GM23338 (cell line): ENCODE measurements at regions not wholly inside any gene's neighbourhood (a gene's known extent, or its start where the extent isn't known, plus 50 kb on each side); places are given as distances from the start of the nearest gene placed in this dataset.

Experiments used
- ATAC-seq: fragments of 200-7000 bp; cut with Tn5 transposase; 3 replicates; pipeline ENCODE4 v1.9.1; 2020
- DNase-seq: peaks from one replicate; pipeline ENCODE4 v3.0.0-alpha.2; 2015; ENCODE audit warnings: low spot score
- H2AFZ ChIP-seq: fragments of 200-600 bp; sonication (generic); 2 replicates; pipeline ENCODE4 v1.8.0; 2016; ENCODE audit warnings: antibody characterized with exemption, mild to moderate bottlenecking, moderate library complexity
- H3F3A ChIP-seq: fragments of 200-600 bp; sonication (generic); replicated peaks from 2 replicates; pipeline ENCODE4 v1.8.0; 2017; ENCODE audit warnings: antibody characterized with exemption, mixed run types, low read depth
- H3K27ac ChIP-seq: fragments of 200-600 bp; sonication (generic); 2 replicates; pipeline ENCODE4 v1.6.1; 2016; ENCODE audit warnings: low read depth
- H3K27me3 ChIP-seq: fragments of 200-600 bp; sonication (generic); 2 replicates; pipeline ENCODE4 v1.8.0; 2016; ENCODE audit warnings: mild to moderate bottlenecking, mixed run types, moderate library complexity; ENCODE audit not compliant: insufficient read depth
- H3K36me3 ChIP-seq: fragments of 200-600 bp; sonication (generic); 2 replicates; pipeline ENCODE4 v1.8.0; 2016; ENCODE audit warnings: mild to moderate bottlenecking; ENCODE audit not compliant: insufficient read depth
- H3K4me1 ChIP-seq: fragments of 200-600 bp; sonication (generic); 2 replicates; pipeline ENCODE4 v1.8.0; 2016; ENCODE audit warnings: mild to moderate bottlenecking, moderate library complexity; ENCODE audit not compliant: insufficient read depth
- H3K4me2 ChIP-seq: fragments of 200-600 bp; sonication (generic); 2 replicates; pipeline ENCODE4 v1.7.1; 2017; ENCODE audit warnings: mixed run types
- H3K4me3 ChIP-seq: fragments of 200-600 bp; sonication (generic); 2 replicates; pipeline ENCODE4 v1.6.1; 2016; ENCODE audit warnings: mixed run types
- H3K79me2 ChIP-seq: fragments of 200-600 bp; sonication (generic); replicated peaks from 2 replicates; pipeline ENCODE4 v1.8.0; 2017; ENCODE audit warnings: mild to moderate bottlenecking; ENCODE audit not compliant: insufficient read depth
- H3K9me2 ChIP-seq: fragments of 200-600 bp; sonication (generic); 2 replicates; pipeline ENCODE4 v1.8.0; 2017; ENCODE audit not compliant: insufficient read depth
- H4K20me1 ChIP-seq: fragments of 200-600 bp; sonication (generic); replicated peaks from 2 replicates; pipeline ENCODE4 v1.8.0; 2017; ENCODE audit warnings: mild to moderate bottlenecking; ENCODE audit not compliant: insufficient read depth
- H3K27ac Mint-ChIP-seq: 2 replicates; pipeline ENCODE4 v1.8.0; 2020; ENCODE audit warnings: inconsistent platforms, mild to moderate bottlenecking, moderate library complexity, mixed read lengths
- H3K27me3 Mint-ChIP-seq: 3 replicates; pipeline ENCODE4 v1.8.0; 2022; ENCODE audit warnings: low read depth, mild to moderate bottlenecking, moderate library complexity, mixed read lengths, inconsistent platforms; ENCODE audit not compliant: insufficient read depth, poor library complexity
- H3K36me3 Mint-ChIP-seq: 3 replicates; pipeline ENCODE4 v1.8.0; 2021; ENCODE audit warnings: low read depth, mild to moderate bottlenecking, inconsistent platforms, moderate library complexity, mixed read lengths
- H3K4me1 Mint-ChIP-seq: 3 replicates; pipeline ENCODE4 v1.8.0; 2020; ENCODE audit warnings: mild to moderate bottlenecking, inconsistent platforms, mixed read lengths
- H3K4me3 Mint-ChIP-seq: 3 replicates; pipeline ENCODE4 v1.8.0; 2021; ENCODE audit warnings: moderate library complexity, mild to moderate bottlenecking, inconsistent platforms, mixed read lengths
- H3K9me3 Mint-ChIP-seq: 3 replicates; pipeline ENCODE4 v1.8.0; 2020; ENCODE audit warnings: moderate library complexity, mild to moderate bottlenecking, inconsistent platforms, mixed read lengths
- CREB1 ChIP-seq: fragments of 250-450 bp; sonication (Bioruptor Pico); IDR thresholded peaks from 2 replicates; pipeline ENCODE4 v1.5.0; 2020; ENCODE audit warnings: low read depth, mild to moderate bottlenecking, moderate library complexity
- JUNB ChIP-seq: IDR thresholded peaks from one replicate; pipeline ENCODE4 v1.6.1; 2016; ENCODE audit warnings: antibody characterized with exemption; ENCODE audit not compliant: unreplicated experiment
- NANOG ChIP-seq: IDR thresholded peaks from 2 replicates; pipeline ENCODE4 v1.6.1; 2016; ENCODE audit warnings: antibody characterized with exemption, borderline replicate concordance
- POLR2AphosphoS5 ChIP-seq: IDR thresholded peaks from 2 replicates; pipeline ENCODE4 v1.6.1; 2016; ENCODE audit warnings: antibody characterized with exemption, low read depth
- ZNF331 ChIP-seq: fragments of 250-450 bp; sonication (Bioruptor Pico); IDR thresholded peaks from 2 replicates; pipeline ENCODE4 v1.5.0; 2020; ENCODE audit warnings: low read depth, mild to moderate bottlenecking, moderate library complexity
- TF ChIP-seq, protein P1 (sequence below), 2 experiments: fragments of 200-600 bp in 1 of 2; sonication (generic) in 1 of 2; conservative IDR thresholded peaks; 2 replicates each; pipeline versions ENCODE4 v1.5.1 to v1.6.1; 2016 to 2017; ENCODE audit warnings: antibody characterized with exemption in 2 of 2, low read depth in 2 of 2, mild to moderate bottlenecking in 2 of 2, moderate library complexity in 1 of 2
- TF ChIP-seq, protein P2 (sequence below): IDR thresholded peaks from 2 replicates; pipeline ENCODE4 v1.6.1; 2016; ENCODE audit warnings: antibody characterized with exemption
- TF ChIP-seq, protein P3 (sequence below): fragments of 250-450 bp; sonication (Bioruptor Pico); IDR thresholded peaks from 2 replicates; pipeline ENCODE4 v1.5.0; 2020; ENCODE audit warnings: mild to moderate bottlenecking, moderate library complexity
- TF ChIP-seq, protein P4 (sequence below): IDR thresholded peaks from one replicate; pipeline ENCODE4 v1.6.1; 2018; ENCODE audit warnings: antibody characterized with exemption; ENCODE audit not compliant: unreplicated experiment

DNA sequence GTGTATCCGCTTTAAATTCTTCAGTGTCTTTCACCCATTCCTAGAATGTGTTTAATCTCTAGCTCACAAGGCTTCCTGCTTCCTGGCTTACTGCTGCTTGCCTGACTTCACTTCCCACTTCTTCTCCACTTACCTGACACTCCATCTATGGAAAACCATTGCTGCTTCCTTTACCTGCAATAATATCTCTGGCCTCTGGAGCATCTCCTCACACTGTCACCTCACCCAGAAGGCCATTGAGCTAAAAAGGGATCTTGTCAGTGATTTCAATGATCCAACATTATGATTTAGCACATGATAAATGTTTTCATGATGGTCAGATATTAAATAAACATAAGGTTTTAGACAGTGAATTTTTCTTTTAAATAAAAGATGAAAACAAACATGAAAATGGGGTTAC, 281.1 kb downstream of the MRPS30 start:
- Histone ChIP-seq H4K20me1 (no peaks in the 10 kb centered on the region), H3K4me1 (no peaks in the 10 kb centered on the region), H3K79me2 (no peaks in the 10 kb centered on the region), H3K9me2 (peaks cover 7% of the 10 kb centered on the region; the same call in 1 of the 2 replicates), H3K36me3 (no peaks in the 10 kb centered on the region), H3F3A (no peaks in the 10 kb centered on the region), H2AFZ (no peak overlapping the region), H3K4me3 (no peak overlapping the region), H3K4me2 (no peak overlapping the region), H3K27ac (no peak overlapping the region), H3K27me3 (no peaks in the 10 kb centered on the region)
- ATAC-seq (peak; percentile 45; the same call in 2 of the 3 replicates), DNase-seq (peak; percentile 23)
- TF ChIP-seq, protein P1, sequence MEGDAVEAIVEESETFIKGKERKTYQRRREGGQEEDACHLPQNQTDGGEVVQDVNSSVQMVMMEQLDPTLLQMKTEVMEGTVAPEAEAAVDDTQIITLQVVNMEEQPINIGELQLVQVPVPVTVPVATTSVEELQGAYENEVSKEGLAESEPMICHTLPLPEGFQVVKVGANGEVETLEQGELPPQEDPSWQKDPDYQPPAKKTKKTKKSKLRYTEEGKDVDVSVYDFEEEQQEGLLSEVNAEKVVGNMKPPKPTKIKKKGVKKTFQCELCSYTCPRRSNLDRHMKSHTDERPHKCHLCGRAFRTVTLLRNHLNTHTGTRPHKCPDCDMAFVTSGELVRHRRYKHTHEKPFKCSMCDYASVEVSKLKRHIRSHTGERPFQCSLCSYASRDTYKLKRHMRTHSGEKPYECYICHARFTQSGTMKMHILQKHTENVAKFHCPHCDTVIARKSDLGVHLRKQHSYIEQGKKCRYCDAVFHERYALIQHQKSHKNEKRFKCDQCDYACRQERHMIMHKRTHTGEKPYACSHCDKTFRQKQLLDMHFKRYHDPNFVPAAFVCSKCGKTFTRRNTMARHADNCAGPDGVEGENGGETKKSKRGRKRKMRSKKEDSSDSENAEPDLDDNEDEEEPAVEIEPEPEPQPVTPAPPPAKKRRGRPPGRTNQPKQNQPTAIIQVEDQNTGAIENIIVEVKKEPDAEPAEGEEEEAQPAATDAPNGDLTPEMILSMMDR (conservative IDR thresholded peaks at IDR 0.05; ENCODE audit: low read depth in 2 of 2) = peak; percentile 14 to 30; a peak in 3 of 4 replicates
- TF ChIP-seq, protein P2, sequence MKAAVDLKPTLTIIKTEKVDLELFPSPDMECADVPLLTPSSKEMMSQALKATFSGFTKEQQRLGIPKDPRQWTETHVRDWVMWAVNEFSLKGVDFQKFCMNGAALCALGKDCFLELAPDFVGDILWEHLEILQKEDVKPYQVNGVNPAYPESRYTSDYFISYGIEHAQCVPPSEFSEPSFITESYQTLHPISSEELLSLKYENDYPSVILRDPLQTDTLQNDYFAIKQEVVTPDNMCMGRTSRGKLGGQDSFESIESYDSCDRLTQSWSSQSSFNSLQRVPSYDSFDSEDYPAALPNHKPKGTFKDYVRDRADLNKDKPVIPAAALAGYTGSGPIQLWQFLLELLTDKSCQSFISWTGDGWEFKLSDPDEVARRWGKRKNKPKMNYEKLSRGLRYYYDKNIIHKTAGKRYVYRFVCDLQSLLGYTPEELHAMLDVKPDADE = no peak
- H3K4me3 Mint-ChIP-seq = no peak overlapping the region
- H3K27me3 Mint-ChIP-seq = peaks cover 2% of the 10 kb centered on the region
- H3K4me1 Mint-ChIP-seq = peaks cover 1% of the 10 kb centered on the region; the same call in 1 of the 3 replicates
- no peaks in the 10 kb centered on the region for H3K9me3 Mint-ChIP-seq
- H3K36me3 Mint-ChIP-seq = no peaks in the 10 kb centered on the region
- H3K27ac Mint-ChIP-seq = no peak overlapping the region

DNA sequence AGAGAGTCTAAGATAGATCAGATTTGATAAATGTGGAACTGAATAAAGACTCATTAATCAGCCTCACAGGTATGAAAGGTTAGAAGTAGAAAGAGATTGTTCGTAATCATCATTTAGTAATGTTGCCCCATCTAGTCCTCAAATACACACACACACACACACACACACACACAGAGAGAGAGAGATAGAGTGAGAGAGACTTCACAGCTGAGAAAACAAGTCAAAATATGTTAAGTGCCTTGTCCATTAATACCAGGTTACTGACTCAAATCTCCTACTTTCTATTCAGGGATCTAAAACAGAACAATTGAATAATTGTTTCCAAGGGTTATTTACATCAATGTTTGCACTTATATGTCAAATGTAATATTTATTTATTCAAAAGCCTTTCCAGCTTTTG, 284.6 kb downstream of the MRPS30 start:
- H3K36me3 ChIP-seq = no peaks in the 10 kb centered on the region
- H3K9me2 ChIP-seq = peaks cover 7% of the 10 kb centered on the region; the same call in 1 of the 2 replicates
- H3K4me2 ChIP-seq = no peak overlapping the region
- ATAC-seq (no peak), DNase-seq (no peak)
- no peaks in the 10 kb centered on the region for H3K27me3 ChIP-seq
- H3K27me3 Mint-ChIP-seq = peaks cover 2% of the 10 kb centered on the region
- no peak overlapping the region for H3K4me3 ChIP-seq
- H3K27ac ChIP-seq = no peak overlapping the region
- no peaks in the 10 kb centered on the region for H4K20me1 ChIP-seq
- H3K9me3 Mint-ChIP-seq = no peaks in the 10 kb centered on the region
- no peaks in the 10 kb centered on the region for H3K79me2 ChIP-seq
- H3K27ac Mint-ChIP-seq = peak overlapping the region; percentile 34
- peaks cover 12% of the 10 kb centered on the region for H3K4me1 Mint-ChIP-seq
- H3K36me3 Mint-ChIP-seq = no peaks in the 10 kb centered on the region
- H3K4me3 Mint-ChIP-seq = no peak overlapping the region
- H3F3A ChIP-seq = no peaks in the 10 kb centered on the region
- H2AFZ ChIP-seq = no peak overlapping the region
- H3K4me1 ChIP-seq = peaks cover 7% of the 10 kb centered on the region; the same call in 1 of the 2 replicates
- no peak for TF ChIP-seq NANOG
- TF ChIP-seq JUNB = no peak
- TF ChIP-seq, protein P3, sequence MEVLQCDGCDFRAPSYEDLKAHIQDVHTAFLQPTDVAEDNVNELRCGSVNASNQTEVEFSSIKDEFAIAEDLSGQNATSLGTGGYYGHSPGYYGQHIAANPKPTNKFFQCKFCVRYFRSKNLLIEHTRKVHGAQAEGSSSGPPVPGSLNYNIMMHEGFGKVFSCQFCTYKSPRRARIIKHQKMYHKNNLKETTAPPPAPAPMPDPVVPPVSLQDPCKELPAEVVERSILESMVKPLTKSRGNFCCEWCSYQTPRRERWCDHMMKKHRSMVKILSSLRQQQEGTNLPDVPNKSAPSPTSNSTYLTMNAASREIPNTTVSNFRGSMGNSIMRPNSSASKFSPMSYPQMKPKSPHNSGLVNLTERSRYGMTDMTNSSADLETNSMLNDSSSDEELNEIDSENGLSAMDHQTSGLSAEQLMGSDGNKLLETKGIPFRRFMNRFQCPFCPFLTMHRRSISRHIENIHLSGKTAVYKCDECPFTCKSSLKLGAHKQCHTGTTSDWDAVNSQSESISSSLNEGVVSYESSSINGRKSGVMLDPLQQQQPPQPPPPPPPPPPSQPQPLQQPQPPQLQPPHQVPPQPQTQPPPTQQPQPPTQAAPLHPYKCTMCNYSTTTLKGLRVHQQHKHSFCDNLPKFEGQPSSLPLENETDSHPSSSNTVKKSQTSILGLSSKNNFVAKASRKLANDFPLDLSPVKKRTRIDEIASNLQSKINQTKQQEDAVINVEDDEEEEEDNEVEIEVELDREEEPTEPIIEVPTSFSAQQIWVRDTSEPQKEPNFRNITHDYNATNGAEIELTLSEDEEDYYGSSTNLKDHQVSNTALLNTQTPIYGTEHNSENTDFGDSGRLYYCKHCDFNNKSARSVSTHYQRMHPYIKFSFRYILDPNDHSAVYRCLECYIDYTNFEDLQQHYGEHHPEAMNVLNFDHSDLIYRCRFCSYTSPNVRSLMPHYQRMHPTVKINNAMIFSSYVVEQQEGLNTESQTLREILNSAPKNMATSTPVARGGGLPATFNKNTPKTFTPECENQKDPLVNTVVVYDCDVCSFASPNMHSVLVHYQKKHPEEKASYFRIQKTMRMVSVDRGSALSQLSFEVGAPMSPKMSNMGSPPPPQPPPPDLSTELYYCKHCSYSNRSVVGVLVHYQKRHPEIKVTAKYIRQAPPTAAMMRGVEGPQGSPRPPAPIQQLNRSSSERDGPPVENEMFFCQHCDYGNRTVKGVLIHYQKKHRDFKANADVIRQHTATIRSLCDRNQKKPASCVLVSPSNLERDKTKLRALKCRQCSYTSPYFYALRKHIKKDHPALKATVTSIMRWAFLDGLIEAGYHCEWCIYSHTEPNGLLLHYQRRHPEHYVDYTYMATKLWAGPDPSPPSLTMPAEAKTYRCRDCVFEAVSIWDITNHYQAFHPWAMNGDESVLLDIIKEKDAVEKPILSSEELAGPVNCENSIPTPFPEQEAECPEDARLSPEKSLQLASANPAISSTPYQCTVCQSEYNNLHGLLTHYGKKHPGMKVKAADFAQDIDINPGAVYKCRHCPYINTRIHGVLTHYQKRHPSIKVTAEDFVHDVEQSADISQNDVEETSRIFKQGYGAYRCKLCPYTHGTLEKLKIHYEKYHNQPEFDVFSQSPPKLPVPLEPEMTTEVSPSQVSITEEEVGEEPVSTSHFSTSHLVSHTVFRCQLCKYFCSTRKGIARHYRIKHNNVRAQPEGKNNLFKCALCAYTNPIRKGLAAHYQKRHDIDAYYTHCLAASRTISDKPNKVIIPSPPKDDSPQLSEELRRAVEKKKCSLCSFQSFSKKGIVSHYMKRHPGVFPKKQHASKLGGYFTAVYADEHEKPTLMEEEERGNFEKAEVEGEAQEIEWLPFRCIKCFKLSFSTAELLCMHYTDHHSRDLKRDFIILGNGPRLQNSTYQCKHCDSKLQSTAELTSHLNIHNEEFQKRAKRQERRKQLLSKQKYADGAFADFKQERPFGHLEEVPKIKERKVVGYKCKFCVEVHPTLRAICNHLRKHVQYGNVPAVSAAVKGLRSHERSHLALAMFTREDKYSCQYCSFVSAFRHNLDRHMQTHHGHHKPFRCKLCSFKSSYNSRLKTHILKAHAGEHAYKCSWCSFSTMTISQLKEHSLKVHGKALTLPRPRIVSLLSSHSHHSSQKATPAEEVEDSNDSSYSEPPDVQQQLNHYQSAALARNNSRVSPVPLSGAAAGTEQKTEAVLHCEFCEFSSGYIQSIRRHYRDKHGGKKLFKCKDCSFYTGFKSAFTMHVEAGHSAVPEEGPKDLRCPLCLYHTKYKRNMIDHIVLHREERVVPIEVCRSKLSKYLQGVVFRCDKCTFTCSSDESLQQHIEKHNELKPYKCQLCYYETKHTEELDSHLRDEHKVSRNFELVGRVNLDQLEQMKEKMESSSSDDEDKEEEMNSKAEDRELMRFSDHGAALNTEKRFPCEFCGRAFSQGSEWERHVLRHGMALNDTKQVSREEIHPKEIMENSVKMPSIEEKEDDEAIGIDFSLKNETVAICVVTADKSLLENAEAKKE (CRISPR knock-in tag) = no peak
- TF ChIP-seq, protein P4, sequence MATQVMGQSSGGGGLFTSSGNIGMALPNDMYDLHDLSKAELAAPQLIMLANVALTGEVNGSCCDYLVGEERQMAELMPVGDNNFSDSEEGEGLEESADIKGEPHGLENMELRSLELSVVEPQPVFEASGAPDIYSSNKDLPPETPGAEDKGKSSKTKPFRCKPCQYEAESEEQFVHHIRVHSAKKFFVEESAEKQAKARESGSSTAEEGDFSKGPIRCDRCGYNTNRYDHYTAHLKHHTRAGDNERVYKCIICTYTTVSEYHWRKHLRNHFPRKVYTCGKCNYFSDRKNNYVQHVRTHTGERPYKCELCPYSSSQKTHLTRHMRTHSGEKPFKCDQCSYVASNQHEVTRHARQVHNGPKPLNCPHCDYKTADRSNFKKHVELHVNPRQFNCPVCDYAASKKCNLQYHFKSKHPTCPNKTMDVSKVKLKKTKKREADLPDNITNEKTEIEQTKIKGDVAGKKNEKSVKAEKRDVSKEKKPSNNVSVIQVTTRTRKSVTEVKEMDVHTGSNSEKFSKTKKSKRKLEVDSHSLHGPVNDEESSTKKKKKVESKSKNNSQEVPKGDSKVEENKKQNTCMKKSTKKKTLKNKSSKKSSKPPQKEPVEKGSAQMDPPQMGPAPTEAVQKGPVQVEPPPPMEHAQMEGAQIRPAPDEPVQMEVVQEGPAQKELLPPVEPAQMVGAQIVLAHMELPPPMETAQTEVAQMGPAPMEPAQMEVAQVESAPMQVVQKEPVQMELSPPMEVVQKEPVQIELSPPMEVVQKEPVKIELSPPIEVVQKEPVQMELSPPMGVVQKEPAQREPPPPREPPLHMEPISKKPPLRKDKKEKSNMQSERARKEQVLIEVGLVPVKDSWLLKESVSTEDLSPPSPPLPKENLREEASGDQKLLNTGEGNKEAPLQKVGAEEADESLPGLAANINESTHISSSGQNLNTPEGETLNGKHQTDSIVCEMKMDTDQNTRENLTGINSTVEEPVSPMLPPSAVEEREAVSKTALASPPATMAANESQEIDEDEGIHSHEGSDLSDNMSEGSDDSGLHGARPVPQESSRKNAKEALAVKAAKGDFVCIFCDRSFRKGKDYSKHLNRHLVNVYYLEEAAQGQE = no peak
- TF ChIP-seq ZNF331 (CRISPR knock-in tag) = no peak
- TF ChIP-seq CREB1 = no peak
- no peak for TF ChIP-seq POLR2AphosphoS5
